A549 (cell line): ENCODE measurements at regions not wholly inside any gene's neighbourhood (a gene's known extent, or its start where the extent isn't known, plus 50 kb on each side); places are given as distances from the start of the nearest gene placed in this dataset.

Experiments
- CBX8 ChIP-seq: fragments of 200-600 bp; sonication (generic); IDR thresholded peaks from 2 replicates; pipeline ENCODE4 v1.6.1; 2016
- CHD2 ChIP-seq: fragments of 150-350 bp; IDR thresholded peaks from 2 replicates; pipeline ENCODE4 v1.6.1; 2014; ENCODE audit warnings: low read length; ENCODE audit not compliant: partially characterized antibody
- CTCF ChIP-seq: fragments of >200 bp; sonication (Bioruptor Twin); formaldehyde crosslinking; IDR thresholded peaks from 3 replicates; pipeline ENCODE4 v1.5.1; 2016
- EP300 ChIP-seq, 2 experiments: fragments of >200 bp; sonication (Bioruptor Twin); formaldehyde crosslinking; IDR thresholded peaks; 2 replicates in 1 of 2; 3 replicates in 1 of 2; pipeline ENCODE4 v1.6.1; 2016 to 2017
- HOXB13 ChIP-seq: fragments of 250-450 bp; sonication (Bioruptor Pico); IDR thresholded peaks from 2 replicates; pipeline ENCODE4 v1.5.0; 2020; ENCODE audit warnings: low read depth, mild to moderate bottlenecking, moderate library complexity
- MAZ ChIP-seq: fragments of 150-350 bp; IDR thresholded peaks from 2 replicates; pipeline ENCODE4 v1.6.1; 2014; ENCODE audit warnings: antibody characterized with exemption, low read depth, low read length, borderline replicate concordance
- MYC ChIP-seq: IDR thresholded peaks from 2 replicates; pipeline ENCODE4 v1.6.1; 2012; ENCODE audit warnings: mild to moderate bottlenecking, inconsistent platforms, low read length, improper control_type of control experiment, borderline replicate concordance
- POLR2AphosphoS2 ChIP-seq: conservative IDR thresholded peaks from 2 replicates; pipeline ENCODE4 v1.6.1; 2012; ENCODE audit warnings: low read length, improper control_type of control experiment, inconsistent platforms
- ZFP36 ChIP-seq: fragments of 450-650 bp; IDR thresholded peaks from 2 replicates; pipeline ENCODE4 v1.6.1; 2014; ENCODE audit warnings: borderline replicate concordance; ENCODE audit not compliant: partially characterized antibody
- ZNF302 ChIP-seq: fragments of 250-450 bp; sonication (Bioruptor Pico); IDR thresholded peaks from 2 replicates; pipeline ENCODE4 v1.9.0; 2021; ENCODE audit warnings: inconsistent platforms, mild to moderate bottlenecking, moderate library complexity

- TF ChIP-seq HOXB13 (CRISPR knock-in tag) (no peak), CTCF (no peak), ZNF302 (CRISPR knock-in tag) (no peak), MAZ (no peak), EP300 (IDR thresholded peaks at IDR 0.05) (no peak), POLR2AphosphoS2 (no peak), MYC (no peak), CHD2 (no peak), ZFP36 (no peak), CBX8 (no peak)
These were observed 90.8 kb upstream of the KDM7A start for GRCh38 chr7:140267381-140268226.
